IMR-90 (cell line): ENCODE measurements at regions not wholly inside any gene's neighbourhood (a gene's known extent, or its start where the extent isn't known, plus 50 kb on each side); places are given as distances from the start of the nearest gene placed in this dataset.

Experiments used
- ATAC-seq: fragments of 200-7000 bp; cut with Tn5 transposase; 2 replicates; pipeline ENCODE4 v1.9.1; 2020; ENCODE audit warnings: low read depth, mild to moderate bottlenecking, moderate library complexity
- BruUV-seq: library from RNA; stranded (reverse); fragments of 400-500 nt; replicated peaks from 2 replicates; lab custom pipeline; 2021; lab: Mats Ljungman, UMichigan
- CTCF ChIA-PET: fragments of 300-600 bp; formaldehyde crosslinking; extraction: SDS; loops from one replicate; lab custom pipeline; 2021; ENCODE audit warnings: antibody characterized with exemption; lab: Yijun Ruan, JAX
- POLR2A ChIA-PET: fragments of 300-600 bp; sonication (Branson Sonifier 250); formaldehyde crosslinking; loops from one replicate; lab custom pipeline; 2022; ENCODE audit warnings: antibody characterized with exemption; ENCODE audit not compliant: unreplicated experiment; lab: Charles Lee
- DNase-seq: peaks from one replicate; pipeline ENCODE4 v3.0.0; 2013
- H2AFZ ChIP-seq: replicated peaks from 2 replicates; pipeline ENCODE3; 2013; ENCODE audit warnings: low read length, mild to moderate bottlenecking; ENCODE audit not compliant: poor library complexity
- H2AK5ac ChIP-seq: 2 replicates; pipeline ENCODE4 v1.6.1; 2013; ENCODE audit warnings: low read depth, low read length, inconsistent platforms
- H2AK9ac ChIP-seq: replicated peaks from 2 replicates; pipeline ENCODE3; 2013; ENCODE audit warnings: mild to moderate bottlenecking, low read depth, low read length, moderate library complexity; ENCODE audit not compliant: poor library complexity
- H2BK120ac ChIP-seq: 2 replicates; pipeline ENCODE4 v1.6.1; 2013; ENCODE audit warnings: low read depth, low read length, inconsistent platforms
- H2BK15ac ChIP-seq: 3 replicates; pipeline ENCODE4 v1.6.1; 2013; ENCODE audit warnings: low read depth, low read length, inconsistent platforms
- H2BK20ac ChIP-seq: 2 replicates; pipeline ENCODE4 v1.6.1; 2013; ENCODE audit warnings: low read depth, mild to moderate bottlenecking, inconsistent platforms, low read length, moderate library complexity
- H2BK5ac ChIP-seq: 2 replicates; pipeline ENCODE4 v1.6.1; 2013; ENCODE audit warnings: mild to moderate bottlenecking, low read depth, low read length, inconsistent platforms; ENCODE audit not compliant: poor library complexity, severe bottlenecking
- H3K14ac ChIP-seq: replicated peaks from 2 replicates; pipeline ENCODE4 v1.6.1; 2013; ENCODE audit warnings: low read depth, low read length, inconsistent platforms
- H3K18ac ChIP-seq: 2 replicates; pipeline ENCODE4 v1.6.1; 2013; ENCODE audit warnings: low read depth, low read length, control low read depth
- H3K23ac ChIP-seq: 2 replicates; pipeline ENCODE4 v1.6.1; 2013; ENCODE audit warnings: low read depth, low read length, inconsistent platforms
- H3K27ac ChIP-seq: 2 replicates; pipeline ENCODE4 v1.5.1; 2013; ENCODE audit warnings: mild to moderate bottlenecking, control low read depth, low read length; ENCODE audit not compliant: insufficient read depth
- H3K27me3 ChIP-seq: 2 replicates; pipeline ENCODE4 v1.6.1; 2013; ENCODE audit warnings: low read length; ENCODE audit not compliant: control insufficient read depth, insufficient read depth
- H3K36me3 ChIP-seq: 2 replicates; pipeline ENCODE4 v1.6.1; 2013; ENCODE audit warnings: low read length, mixed read lengths; ENCODE audit not compliant: control insufficient read depth, insufficient read depth
- H3K4ac ChIP-seq: 2 replicates; pipeline ENCODE4 v1.6.1; 2013; ENCODE audit warnings: low read depth, low read length, inconsistent platforms
- H3K4me1 ChIP-seq: 2 replicates; pipeline ENCODE4 v1.6.1; 2013; ENCODE audit warnings: low read length, mixed read lengths; ENCODE audit not compliant: control insufficient read depth, insufficient read depth
- H3K4me2 ChIP-seq: 2 replicates; pipeline ENCODE4 v1.6.1; 2013; ENCODE audit warnings: low read depth, mild to moderate bottlenecking, control low read depth, low read length, moderate library complexity
- H3K4me3 ChIP-seq: 2 replicates; pipeline ENCODE4 v1.5.1; 2013; ENCODE audit warnings: low read depth, mild to moderate bottlenecking, control low read depth, low read length, moderate library complexity; ENCODE audit not compliant: insufficient read depth
- H3K56ac ChIP-seq: 2 replicates; pipeline ENCODE4 v1.6.1; 2013; ENCODE audit warnings: low read length, inconsistent platforms; ENCODE audit not compliant: insufficient read depth; ENCODE audit errors: extremely low read depth
- H3K79me1 ChIP-seq, 2 experiments: 2 replicates each; pipeline ENCODE4 v1.6.1; 2013; ENCODE audit warnings: low read length in 2 of 2, inconsistent platforms in 1 of 2, low read depth in 1 of 2
- H3K9ac ChIP-seq: 2 replicates; pipeline ENCODE4 v1.6.1; 2013; ENCODE audit warnings: low read depth, low read length, control low read depth
- H3K9me1 ChIP-seq: 2 replicates; pipeline ENCODE4 v1.6.1; 2013; ENCODE audit warnings: low read length, inconsistent platforms; ENCODE audit not compliant: insufficient read depth
- H3K9me3 ChIP-seq: 2 replicates; pipeline ENCODE4 v1.6.1; 2013; ENCODE audit warnings: low read length; ENCODE audit not compliant: control insufficient read depth, insufficient read depth
- H4K20me1 ChIP-seq: 2 replicates; pipeline ENCODE4 v1.6.1; 2013; ENCODE audit warnings: low read length, inconsistent platforms; ENCODE audit not compliant: insufficient read depth
- H4K5ac ChIP-seq: 2 replicates; pipeline ENCODE4 v1.6.1; 2013; ENCODE audit warnings: mild to moderate bottlenecking, low read depth, low read length, control low read depth
- H4K8ac ChIP-seq, 2 experiments: 2 replicates each; pipeline ENCODE4 v1.6.1; 2013; ENCODE audit warnings: low read depth in 2 of 2, low read length in 2 of 2, control low read depth in 1 of 2, inconsistent platforms in 1 of 2
- H4K91ac ChIP-seq: 2 replicates; pipeline ENCODE4 v1.6.1; 2013; ENCODE audit warnings: low read depth, low read length, inconsistent platforms; ENCODE audit not compliant: insufficient read depth
- BHLHE40 ChIP-seq: fragments of 150-350 bp; IDR thresholded peaks from 2 replicates; pipeline ENCODE4 v1.6.1; 2016; ENCODE audit warnings: mild to moderate bottlenecking, low read depth, low read length
- CEBPB ChIP-seq: IDR thresholded peaks from 2 replicates; pipeline ENCODE4 v1.6.1; 2012; ENCODE audit warnings: low read depth, low read length, improper control_type of control experiment
- MXI1 ChIP-seq: IDR thresholded peaks from 2 replicates; pipeline ENCODE4 v1.6.1; 2012; ENCODE audit warnings: low read depth, mild to moderate bottlenecking, low read length, moderate library complexity, borderline replicate concordance
- RAD21 ChIP-seq: IDR thresholded peaks from 2 replicates; pipeline ENCODE4 v1.6.1; 2012; ENCODE audit warnings: low read length, improper control_type of control experiment
- SMC3 ChIP-seq: fragments of 150-350 bp; IDR thresholded peaks from 2 replicates; pipeline ENCODE4 v1.6.1; 2016; ENCODE audit warnings: low read depth, mild to moderate bottlenecking, antibody characterized with exemption, low read length, moderate library complexity
- dilution Hi-C: fragments of 300-500 bp; cut with HindIII; formaldehyde crosslinking; loops from one replicate; pipeline ENCODE4 v1.14.3; 2018; ENCODE audit warnings: low sequenced_read_pairs; ENCODE audit not compliant: unreplicated experiment
- in situ Hi-C: fragments of 300-500 bp; cut with MboI; formaldehyde crosslinking; loops from 3 replicates; pipeline ENCODE4 v1.14.3; 2019; ENCODE audit warnings: low sequenced_read_pairs, inconsistent platforms, mixed read lengths
- intact Hi-C: fragments of 100-400 bp; cut with micrococcal nuclease; formaldehyde crosslinking; loops from 2 replicates; pipeline ENCODE4 v1.10.0; 2022
- TF ChIP-seq, protein P1 (sequence below): fragments of 150-350 bp; IDR thresholded peaks from 2 replicates; pipeline ENCODE4 v1.6.1; 2016; ENCODE audit warnings: low read depth, mild to moderate bottlenecking, low read length, moderate library complexity, borderline replicate concordance

DNA sequence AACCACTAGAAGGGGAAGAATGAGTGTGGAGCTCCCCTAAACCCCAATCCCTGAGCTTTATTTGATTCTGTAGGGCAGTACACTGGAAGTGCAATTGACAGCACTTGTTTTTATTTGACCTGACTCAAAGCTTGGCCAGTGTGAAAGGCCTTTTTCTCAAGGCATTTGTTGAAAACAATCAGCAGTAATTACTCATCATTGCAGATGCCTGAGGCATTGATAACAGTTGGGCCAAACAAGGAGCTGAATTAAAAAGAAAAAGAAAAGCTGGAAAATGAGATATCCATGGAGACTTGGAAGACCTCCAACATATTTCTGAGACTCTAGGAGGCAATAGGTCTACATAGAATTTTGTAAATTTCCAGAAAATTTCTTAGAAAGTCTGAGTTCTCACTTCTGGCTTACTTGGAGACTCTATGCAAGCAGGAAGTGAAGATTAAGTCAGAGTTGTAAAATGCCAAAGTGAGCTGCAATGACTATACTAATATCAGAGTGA lies 200.8 kb upstream of the KCNJ16 start:
- H3K14ac ChIP-seq, result peak overlapping the region; percentile 80
- ChIA-PET POLR2A (interaction anchor here (0.5 kb wide), 1 partner anchor 206 kb away, joined by 3 read pairs; no protein-coding TSS in a partner anchor), CTCF (interaction anchor here (0.5 to 2.2 kb wide), 4 partner anchors 23 to 304 kb away, joined by 3 to 9 read pairs (median 5); no protein-coding TSS in a partner anchor)
- no peak overlapping the region for H2AFZ ChIP-seq
- H4K91ac ChIP-seq, result 0 out of 2 replicates have a peak overlapping the region, but pooled peaks have one; percentile 5
- peak overlapping the region; percentile 38 for H3K4ac ChIP-seq
- H3K9me1 ChIP-seq, result peaks cover 3% of the 10 kb centered on the region; the same call in 1 of the 2 replicates
- H3K18ac ChIP-seq, result peak overlapping the region; percentile 35; the same call in 1 of the 2 replicates
- peaks cover 3% of the 10 kb centered on the region; the same call in 1 of the 2 replicates for H3K9me3 ChIP-seq
- peak overlapping the region; percentile 41; the same call in 1 of the 2 replicates for H4K5ac ChIP-seq
- BruUV-seq, result no TSS peak
- TF ChIP-seq SMC3, result no peak
- TF ChIP-seq, protein P1, sequence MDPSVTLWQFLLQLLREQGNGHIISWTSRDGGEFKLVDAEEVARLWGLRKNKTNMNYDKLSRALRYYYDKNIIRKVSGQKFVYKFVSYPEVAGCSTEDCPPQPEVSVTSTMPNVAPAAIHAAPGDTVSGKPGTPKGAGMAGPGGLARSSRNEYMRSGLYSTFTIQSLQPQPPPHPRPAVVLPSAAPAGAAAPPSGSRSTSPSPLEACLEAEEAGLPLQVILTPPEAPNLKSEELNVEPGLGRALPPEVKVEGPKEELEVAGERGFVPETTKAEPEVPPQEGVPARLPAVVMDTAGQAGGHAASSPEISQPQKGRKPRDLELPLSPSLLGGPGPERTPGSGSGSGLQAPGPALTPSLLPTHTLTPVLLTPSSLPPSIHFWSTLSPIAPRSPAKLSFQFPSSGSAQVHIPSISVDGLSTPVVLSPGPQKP, result no peak
- TF ChIP-seq RAD21, result no peak
- TF ChIP-seq BHLHE40, result no peak
- TF ChIP-seq MXI1, result no peak
- TF ChIP-seq CEBPB, result no peak
- no peak overlapping the region for H3K23ac ChIP-seq
- peak overlapping the region; percentile 63 for H2BK20ac ChIP-seq
- H3K4me3 ChIP-seq, result no peak overlapping the region
- intact Hi-C loops (no loop called here), dilution Hi-C loops (no loop called here), in situ Hi-C loops (no loop called here)
- H2BK15ac ChIP-seq, result peak overlapping the region; percentile 63; the same call in 1 of the 3 replicates
- H3K56ac ChIP-seq, result no peak overlapping the region; the same call in 1 of the 2 replicates
- DNase-seq (peak; percentile 87), ATAC-seq (peak; percentile 41)
- peak overlapping the region; percentile 58 for H2BK120ac ChIP-seq
- H3K27ac ChIP-seq, result peak overlapping the region; percentile 70
- H3K27me3 ChIP-seq, result no peaks in the 10 kb centered on the region
- peak overlapping the region; percentile 74 for H2BK5ac ChIP-seq
- peak overlapping the region; percentile 48; the same call in 1 of the 2 replicates for H3K9ac ChIP-seq
- peaks cover 16% of the 10 kb centered on the region for H3K4me1 ChIP-seq
- peak overlapping the region in 1 of 2 experiments; percentile 44; a peak in 2 of 4 replicates for H4K8ac ChIP-seq
- H3K79me1 ChIP-seq, result no peaks in the 10 kb centered on the region
- H4K20me1 ChIP-seq, result no peaks in the 10 kb centered on the region
- H2AK9ac ChIP-seq, result no peak overlapping the region
- no peaks in the 10 kb centered on the region for H3K36me3 ChIP-seq
- H2AK5ac ChIP-seq, result 0 out of 2 replicates have a peak overlapping the region, but pooled peaks have one; percentile 20
- no peak overlapping the region for H3K4me2 ChIP-seq
